T-helper 9 cell (primary cell): ENCODE measurements at regions not wholly inside any gene's neighbourhood (a gene's known extent, or its start where the extent isn't known, plus 50 kb on each side); places are given as distances from the start of the nearest gene placed in this dataset.

Source experiments
- DNase-seq: peaks from one replicate; pipeline ENCODE4 v3.0.0-alpha.2; 2020

DNA sequence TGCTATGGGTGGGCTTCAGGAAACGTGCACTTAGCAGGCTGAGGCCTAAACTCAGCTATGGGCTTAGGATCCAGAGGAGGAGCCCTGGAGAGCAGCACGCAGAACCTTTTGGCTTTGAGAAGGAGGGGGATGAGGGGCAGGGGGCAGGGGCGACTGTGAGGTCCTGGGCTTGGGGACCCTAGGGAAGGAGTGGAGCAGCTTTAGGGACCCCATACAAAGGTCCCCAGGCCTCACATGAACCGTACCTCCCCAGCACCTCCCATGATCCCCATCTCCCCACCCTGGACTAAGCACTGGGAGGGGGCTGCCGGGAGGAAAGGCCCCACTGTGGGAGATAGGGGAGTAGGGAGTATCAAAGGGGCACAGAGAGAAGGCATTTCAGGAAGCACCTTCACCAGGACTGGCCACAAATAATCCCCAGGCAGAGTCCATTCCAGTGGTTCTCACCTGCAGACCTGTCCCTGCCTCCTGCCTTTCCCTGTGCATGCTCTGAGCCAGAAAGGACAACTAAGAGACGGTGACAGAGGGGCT is 62.0 kb upstream of the KLF13 start:
- DNase-seq: no peak

DNA sequence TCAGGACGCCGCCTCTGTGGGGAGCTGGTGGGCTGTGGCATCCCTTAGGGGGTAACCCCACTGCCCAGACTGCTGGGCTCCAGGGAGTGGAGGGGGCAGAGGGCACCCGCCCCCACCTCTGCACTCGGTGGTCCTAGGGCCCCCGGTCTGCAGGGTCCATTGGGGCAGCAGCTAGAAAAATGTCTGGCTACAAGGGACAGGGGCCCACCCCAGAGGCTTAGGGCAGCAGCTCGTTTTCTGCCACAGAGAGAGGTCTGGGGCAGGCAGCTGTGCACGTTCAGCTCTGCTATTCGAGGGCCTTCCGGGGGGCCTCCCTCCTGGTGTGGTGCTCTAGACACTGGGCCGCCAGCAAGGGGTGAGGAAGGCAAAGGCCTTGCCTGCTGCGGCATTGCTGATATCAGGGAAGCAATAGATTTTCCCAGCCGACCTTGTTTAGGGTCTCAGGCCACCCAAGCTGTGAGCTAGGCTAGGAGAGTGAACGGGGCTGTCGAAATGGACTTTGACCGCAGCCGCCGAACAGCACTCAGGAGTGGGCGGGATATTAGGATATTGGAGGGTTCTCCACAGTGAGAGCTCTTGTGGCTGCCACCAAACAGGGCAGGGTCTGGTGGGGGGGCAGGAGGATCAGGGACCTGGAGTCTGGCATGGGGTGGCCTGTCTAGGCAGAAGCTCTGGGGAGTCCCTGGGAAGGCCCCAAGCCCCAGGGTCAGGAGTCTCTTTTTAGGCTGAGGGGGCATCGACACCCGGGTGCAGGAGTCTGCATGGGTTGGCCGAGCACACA is 61.4 kb upstream of the KLF13 start:
- DNase-seq: no peak

DNA sequence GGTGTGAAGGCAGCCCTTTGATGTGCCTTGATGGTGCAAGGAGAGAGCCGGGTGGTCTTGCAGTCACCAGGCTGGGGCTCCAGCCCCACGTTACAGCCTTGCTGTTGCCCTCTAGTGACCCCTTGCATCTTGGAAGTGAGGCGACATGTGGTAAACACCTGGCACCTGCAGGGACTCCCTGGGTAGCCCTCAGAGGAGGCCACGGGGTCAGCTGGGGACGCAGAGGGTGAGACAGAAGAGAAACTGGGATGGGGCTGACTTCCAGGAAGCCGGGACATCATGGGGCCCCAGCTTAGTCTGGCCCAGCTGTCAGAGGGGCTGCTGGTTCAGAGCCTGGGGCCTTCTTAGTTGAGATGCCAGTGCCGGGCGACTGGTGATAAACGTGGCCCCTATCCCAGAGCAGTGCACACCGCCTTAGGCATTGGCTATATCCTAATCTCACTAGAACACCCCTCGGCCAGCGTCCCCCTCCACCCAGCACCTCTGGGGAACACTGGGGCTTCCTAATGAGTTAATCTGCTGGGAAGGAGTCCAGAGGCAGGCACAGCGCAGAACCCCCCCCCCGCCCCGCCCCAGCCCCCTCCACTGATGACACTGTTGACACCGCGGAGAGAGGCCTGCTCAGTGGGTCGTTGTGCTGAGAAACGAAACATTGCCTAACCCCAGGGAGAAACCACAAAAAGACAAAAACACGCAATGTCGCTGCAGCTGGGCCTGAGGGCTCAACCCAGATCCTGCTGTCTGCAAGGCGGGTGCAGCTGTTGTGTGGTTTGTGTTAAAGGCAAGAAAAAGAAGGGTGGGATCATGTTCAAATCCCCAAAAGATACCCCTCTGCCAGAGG is 60.5 kb upstream of the KLF13 start:
- peak; percentile 37 for DNase-seq

DNA sequence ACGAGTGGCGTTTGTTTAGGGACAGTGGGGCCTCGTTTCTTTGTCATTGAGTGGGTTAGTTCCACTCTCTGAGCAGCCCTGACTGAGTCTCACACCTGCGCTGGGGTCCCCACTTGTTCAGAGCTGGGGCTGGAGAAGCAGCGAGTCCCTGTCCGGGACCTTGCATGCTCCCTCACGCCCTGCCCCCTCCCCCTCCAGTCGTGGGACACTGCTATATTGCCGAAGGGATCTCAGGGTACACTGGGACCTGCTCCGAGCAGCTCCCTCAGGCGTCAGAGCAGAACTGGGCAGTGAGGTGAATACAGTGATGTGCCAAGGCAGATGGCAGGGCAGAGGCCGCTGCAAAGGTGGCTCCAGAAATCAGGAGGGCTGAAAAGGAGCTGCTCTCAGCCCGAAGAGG is 59.9 kb upstream of the KLF13 start:
- no peak for DNase-seq

DNA sequence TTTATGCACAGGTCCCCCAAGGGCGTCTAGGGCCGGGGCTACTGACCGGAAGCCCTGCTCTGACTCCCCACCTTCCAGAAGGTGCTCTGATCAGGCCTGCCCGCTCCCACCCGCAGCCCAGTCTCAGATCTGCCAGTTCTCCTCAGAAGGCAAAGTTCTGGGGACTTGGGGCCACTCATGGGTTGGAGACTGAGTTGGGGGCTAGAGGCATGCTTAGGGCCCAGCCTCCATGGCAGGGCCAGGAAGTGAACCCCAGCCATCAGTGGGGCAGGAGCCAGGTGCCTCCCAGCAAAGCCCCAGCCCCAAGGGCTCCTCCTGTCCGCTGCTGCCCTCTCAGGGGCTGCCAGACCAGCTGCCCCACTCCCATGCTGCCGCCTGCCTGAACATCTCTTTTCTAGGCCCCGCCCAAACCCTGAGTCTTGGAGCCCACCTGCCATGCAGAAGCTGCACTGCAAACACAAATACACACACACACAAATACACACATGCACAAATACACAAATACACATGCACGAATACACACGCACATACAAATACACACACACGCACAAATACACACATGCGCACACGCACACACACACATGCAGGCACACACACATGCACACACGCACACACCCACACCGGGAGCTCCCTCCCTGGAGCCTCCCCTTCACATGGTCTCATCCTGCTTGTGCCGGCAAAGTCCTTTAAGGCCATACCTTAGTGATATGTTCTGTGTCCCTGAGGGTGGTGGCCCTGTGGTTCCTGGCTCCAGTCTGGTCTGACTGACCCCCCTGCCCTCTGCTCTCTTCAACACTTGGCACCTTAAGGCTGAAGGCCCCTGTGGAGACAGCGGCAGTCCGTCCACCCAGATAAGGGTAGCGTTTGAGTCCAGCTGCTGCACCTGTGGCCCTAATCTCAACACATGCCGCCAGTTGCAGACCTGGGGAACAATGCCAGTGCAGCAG is 59.2 kb upstream of the KLF13 start:
- no peak for DNase-seq

DNA sequence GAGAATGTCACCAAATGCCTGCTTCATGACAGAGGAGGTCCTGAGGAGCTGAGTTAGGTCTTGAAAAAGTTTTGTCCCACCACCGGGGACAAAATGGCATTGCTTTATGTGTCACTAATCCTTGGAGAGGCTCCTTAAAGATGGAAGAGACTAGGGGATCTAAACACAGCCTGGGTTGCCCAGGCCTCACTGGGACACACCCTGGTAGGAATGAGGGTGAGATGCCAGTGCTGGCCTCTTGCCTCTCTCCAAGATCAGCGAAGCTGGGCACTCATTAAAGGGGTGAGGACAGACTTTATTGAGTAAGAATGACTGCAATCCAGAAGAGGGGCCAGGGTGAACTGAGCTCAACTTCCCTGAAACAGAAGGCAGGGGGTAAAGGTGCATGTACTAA is 58.5 kb upstream of the KLF13 start:
- DNase-seq: no peak

DNA sequence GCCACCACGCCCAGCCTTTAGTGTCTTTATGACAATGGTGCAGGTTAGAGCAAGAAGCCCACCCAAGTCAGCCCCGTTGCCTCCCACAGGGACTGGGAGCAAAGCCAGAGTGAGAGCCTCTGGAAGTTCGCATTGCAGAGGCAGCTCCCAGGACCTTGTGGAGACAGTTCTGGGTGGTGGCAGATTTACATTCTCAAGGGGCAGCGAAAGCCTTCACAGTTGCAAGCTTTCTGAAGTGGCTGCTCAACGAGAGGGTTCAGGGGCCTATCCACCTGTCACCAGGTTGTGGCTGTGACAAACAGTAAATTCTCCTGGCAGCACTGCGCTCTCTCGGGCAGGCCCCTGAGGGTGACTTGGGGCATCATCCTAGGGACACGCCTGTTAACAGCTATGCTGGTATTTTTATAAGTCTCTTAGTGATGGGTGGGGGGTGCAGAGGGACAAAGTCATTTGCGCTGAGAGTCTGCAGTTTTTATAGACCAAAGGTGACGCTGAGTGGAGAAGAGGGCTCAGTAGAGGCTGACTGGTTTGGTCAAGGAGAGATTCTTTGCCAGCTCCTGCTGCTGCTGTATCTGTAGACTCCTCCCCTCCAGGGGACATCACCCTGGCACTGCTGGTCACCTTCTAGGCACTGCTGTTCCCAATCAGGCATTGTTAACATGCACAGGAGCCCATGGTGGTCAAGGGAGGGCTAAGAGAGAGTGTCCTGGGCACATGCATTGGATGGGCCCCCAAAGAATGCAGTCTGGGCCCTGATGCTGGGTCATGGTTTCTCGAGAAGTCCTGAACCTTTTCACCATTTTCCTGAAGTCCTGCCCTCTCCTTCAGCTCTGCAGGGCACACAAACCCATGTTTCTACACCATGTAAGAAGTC is 57.5 kb upstream of the KLF13 start:
- no peak for DNase-seq

DNA sequence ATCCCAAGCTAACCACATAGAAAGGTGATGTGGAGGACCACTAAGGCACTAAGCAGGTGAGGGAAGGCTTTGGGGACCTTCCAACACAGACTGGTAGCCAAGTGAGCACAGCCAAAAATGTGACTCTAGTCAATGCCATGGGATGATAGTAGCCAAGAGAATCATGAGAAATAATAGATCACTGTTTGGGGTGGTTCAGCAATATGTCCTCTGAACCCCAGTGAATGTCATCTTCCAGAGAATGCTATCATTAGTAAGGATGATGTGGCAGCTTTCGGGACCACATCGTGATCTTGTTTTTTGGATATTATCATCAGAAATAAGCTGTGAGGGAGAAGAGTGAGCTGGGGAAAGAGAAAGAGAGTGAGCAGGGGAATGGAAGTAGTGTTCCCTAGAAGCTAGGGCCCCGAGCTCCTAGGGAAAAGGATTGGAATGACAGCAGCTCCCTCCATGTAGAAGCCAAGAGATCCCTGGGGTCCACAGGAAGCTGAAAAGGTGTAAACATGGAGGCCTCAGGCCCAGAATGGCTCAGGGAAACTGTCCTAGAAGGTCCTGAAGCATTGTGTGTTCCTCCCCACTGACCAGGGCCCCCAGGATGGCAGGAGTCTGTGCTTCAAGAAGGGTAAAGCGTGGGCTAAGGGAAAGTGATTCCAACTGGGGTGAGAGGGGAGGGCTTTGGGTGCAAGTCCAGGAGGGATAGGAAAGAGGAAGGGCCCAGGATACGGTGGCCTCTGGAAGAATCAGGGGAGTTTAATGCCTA is 56.6 kb upstream of the KLF13 start:
- no peak for DNase-seq

DNA sequence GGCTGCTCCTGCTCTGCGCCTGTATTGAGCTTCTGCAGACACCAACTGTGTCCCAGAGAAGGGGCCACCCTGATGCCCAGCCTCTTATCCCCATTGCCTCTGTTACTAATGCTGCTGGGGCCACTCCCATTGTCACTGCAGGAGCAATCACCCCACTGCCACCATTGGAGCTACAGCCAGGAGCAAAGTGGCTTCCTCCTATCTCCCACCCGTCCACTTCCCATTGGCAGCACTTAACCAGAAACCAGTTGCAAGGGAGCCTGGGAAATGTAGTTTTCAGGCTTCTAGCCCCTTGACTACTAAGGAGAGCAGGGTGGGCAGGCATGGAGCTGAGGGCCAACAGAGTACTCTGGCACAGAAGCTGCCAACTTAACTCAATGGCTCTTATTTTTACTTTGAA is 55.9 kb upstream of the KLF13 start:
- DNase-seq: no peak

DNA sequence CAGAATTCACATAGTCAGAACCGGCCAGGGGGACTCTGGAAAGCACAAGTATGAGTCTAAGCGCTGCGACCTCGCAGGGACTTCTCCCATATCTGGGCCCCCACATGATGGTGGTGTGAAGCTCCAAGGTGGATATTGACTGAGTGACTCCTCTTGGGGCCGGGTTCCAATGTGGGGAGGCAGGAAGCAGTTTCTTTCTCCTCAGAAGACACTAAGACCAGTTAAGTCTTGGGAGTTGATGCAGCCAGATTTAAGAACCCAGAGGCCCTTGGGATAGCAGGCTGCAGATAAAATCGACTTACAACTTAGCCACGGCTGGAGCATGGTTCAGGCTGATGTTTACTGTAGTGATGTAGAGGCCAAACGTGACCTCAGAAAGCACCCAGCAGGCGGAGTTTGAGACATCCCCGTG is 55.4 kb upstream of the KLF13 start:
- DNase-seq: no peak

DNA sequence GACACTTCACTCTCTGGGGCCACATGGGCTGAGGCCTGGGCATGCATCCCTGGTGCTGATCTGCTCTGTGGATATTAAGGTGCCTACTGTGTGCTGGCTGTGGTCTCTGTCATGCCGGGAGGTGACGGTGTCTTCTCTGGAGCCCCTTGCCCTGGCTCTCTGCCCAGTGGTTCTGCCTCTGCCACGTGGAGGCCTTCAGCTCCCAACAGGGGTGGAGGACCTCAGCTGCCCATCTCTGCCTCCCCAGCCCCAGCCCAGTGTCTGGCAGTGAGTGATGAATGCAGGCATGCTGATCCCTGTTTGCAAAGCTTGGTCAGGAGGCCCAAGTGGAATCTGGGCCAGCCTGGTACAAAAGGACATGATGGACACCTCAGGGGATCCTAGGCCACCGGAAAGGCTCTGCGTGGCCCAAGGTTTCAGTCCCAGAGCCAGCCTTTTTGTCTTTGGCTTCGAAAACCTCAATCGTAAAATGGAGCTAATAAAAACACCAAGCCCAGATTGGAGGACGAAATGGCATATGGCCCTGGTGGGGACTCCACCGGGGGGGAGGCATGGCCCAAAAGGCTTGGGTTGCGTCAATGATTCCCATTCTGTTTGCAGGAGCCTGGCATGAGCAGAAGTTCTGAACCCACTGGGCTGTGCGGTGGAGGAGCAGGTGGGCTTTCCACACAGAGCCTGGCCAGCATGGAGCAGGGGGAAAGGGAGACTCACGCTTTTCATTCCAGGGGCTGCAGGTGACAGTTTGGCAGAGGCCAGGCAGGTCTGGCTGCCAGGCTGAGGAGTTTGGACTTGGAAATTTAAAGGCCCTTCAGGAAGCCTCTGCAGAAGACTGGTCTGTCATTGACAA is 54.7 kb upstream of the KLF13 start:
- DNase-seq: no peak

DNA sequence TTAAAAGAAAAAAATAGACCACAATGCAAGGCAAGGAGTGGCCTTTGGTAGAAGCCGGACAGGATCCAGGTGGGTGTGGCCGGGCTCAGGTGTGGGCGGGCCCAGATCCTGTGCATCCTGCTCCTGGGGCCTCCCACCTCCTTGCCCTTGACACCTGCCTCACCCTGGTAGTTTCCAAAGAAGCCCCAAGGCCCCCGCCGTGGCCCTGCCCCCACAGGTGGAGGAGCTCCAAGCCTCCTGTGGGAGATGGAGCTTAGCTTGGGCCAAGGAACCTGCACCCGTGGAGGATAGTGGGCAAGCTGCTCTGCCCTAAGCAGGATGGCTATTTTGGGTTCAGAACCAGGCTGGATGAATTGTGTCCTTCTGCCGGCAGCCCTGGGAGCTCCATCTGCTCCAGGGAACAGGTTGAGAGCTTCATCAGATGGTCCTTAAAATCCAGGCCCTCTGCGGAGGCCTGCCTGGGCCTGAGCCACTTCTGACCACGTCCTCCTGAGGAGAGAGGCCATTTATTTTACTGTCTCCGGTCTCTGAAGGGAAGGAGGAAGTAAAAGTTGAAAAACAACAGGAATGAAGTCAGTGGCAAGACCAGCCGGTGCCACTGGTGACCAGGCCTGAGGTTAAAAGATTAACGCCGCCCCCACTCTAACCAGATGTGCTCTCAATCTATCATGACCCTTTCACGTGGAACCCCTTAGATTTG is 53.9 kb upstream of the KLF13 start:
- no peak for DNase-seq

DNA sequence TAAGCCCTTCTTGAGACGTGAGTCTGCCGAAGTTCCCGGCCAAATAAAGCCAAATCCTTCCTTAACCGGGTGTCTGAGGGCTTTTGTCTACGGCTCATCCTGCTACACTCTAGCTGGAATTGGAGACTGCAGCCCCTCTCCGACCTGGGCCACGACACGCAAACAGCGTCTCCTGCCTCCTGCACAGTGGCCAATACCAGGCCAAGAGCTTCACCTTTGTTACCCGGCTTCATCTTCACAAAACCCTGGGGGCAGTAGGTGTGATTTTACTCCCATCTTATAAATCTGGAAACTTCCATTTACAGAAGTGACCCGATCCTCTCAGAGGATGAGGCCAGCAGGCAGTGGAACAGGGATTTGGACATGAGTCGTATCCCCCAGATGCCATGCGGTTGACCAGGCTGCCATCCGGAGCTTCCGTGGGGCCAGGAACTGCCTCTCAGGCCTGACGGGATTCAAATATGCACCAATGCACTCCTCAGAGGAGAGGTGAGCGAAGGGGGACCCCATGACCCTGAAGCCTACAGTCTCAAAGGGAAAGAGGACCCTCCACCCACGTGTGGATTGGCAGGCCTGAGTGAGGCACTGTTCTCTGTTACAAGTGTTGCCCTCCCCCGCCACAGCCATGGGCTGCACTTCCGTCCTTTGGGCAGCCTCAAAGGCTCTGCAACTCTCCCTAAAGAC is 53.2 kb upstream of the KLF13 start:
- no peak for DNase-seq

DNA sequence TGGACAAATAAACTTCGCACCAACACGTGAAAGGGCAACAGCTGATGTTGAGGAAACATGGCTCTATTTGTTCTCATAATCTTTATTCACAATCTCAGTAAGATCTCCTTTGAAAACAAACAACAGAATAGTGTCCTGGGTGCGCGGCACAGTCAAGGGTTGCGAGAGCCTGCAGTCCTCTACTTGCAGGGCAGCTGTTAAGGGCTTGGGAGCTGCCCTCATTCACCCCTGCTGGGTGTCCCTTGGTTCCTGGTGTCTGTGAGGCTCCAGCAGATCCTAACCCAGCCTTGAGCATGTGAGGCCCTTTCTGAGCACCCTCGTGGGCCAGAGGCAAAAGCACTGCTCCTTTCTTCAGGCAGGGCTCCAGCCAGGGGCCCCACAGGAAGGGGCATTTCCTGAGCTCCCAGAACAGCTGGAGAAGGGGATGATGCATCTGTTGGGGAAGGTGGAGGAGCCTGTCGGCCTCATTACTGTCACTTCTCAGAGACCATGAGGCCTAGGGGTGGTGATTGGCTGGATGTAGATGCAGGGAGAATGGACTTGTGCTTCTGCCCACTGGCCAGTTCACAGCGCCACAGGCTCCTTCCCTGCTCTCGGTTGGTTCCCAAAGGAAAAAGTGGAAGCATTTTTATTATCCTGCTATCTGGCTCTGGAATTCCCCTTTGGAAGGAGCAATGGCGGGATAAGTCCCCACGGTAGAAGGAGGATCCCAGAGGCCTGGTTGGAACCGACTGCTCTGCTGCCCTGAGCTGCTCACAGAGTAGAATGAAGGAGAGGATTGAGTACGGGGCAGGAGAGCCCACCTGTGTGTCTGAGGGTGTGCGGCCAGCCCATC is 51.9 kb upstream of the KLF13 start:
- DNase-seq: no peak

DNA sequence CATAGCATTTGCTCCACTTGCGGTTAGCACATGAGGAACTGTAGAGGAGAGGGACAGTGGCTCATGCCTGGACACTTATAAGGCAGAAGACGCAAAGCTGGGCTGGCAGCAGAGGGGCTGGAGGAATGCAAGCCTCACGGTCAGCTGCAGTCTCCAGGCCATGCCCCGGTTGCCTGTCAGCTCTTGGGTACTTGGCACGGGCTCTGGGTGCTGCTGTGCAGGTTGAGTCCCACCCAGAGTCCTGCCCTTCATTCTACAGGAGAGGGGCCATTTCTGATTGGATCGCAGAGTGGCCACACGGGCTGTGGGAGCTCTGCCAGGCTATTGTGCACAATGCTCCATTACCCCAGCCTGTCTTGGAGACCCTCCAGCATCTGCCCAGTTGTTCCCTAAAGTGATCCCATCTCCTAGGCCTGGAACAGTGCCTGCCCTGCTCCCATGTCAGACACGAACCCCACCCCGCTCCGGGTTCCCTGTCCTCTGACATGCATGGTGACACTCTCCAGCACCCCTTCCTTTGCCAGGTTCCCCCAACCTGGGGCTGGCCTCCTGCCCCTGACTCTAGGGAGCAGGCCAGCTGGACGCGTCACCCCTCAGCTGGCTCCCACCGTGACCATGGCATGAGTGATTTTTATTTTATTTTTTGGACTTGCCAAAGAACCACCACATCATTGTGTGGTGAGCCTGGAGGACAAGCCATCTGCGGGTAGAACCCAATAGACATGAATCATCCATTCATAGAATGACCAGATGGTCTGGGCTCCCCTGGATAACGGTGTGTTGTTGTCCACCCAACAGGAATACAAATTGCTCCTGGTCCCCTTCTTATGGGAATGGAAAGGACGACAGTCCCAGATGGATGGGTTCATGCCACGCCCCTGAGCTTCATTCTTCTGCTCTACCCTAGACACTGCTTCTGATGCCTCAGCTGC is 51.0 kb upstream of the KLF13 start:
- DNase-seq: no peak

DNA sequence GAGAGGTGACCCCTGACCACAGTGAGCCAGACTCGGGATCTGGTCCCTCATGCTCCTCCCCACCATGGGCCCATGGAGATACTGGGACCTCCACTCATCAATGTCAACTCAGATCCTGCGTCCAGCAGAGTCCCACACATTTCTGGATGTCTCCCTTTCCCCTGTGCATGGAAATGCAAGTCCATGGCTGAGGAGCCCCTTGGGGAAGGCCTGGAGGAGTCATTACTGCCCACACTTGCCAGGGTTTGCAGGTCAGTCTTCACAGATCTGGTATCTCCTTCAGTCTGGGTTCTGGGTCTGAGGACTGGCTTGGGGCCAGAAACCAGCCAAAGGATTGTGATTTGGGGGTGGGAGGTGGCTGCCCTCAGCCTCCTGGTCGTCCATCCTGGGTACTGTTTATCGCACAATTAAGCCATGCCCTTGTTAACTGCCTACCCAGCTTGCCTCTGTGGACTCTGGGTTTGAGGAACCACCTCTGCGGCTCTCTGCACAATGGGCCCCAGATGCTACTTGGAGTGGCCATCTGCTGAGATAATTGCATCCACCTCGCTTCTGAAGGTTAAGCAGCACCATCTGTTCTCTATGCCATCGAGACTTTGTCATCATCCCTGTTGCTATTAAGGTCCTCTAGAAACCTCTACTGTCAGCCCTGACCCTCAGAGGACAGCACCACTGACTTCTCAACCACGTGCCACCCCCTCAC is 49.9 kb upstream of the KLF13 start:
- no peak for DNase-seq
